Gastrocnemius medialis (tissue), 4 donors: ENCODE measurements at regions not wholly inside any gene's neighbourhood (a gene's known extent, or its start where the extent isn't known, plus 50 kb on each side); places are given as distances from the start of the nearest gene placed in this dataset.
A peak's percentile ranks its signal among the peaks of the same experiment; 100 is the strongest.

Source experiments
- ATAC-seq, 2 donors: fragments of 150-250 bp; one replicate each; pipeline ENCODE4 v1.9.1; 2016
- DNase-seq, 2 donors: peaks; one replicate each; pipeline ENCODE4 v3.0.0-alpha.2; 2019
- H3K27ac ChIP-seq, 4 donors: fragments of 200-600 bp; sonication (generic); 1 replicate in 1 of 4; 2 replicates in 3 of 4; pipeline ENCODE4 v1.5.1; 2016 to 2018; ENCODE audit warnings: mild to moderate bottlenecking in 2 of 4, moderate library complexity in 1 of 4
- H3K27me3 ChIP-seq, 3 donors: fragments of 200-600 bp; sonication (generic) in 2 of 3; 1 replicate in 1 of 3; 2 replicates in 2 of 3; pipeline versions ENCODE4 v1.5.1 to v1.6.0; 2016 to 2019; ENCODE audit warnings: mild to moderate bottlenecking in 1 of 3, moderate library complexity in 1 of 3
- H3K36me3 ChIP-seq, 2 donors: fragments of 200-600 bp; sonication (generic) in 1 of 2; one replicate each; pipeline ENCODE4 v1.5.1; 2017 to 2018
- H3K4me1 ChIP-seq, 2 donors: fragments of 200-600 bp; sonication (generic) in 1 of 2; one replicate each; pipeline ENCODE4 v1.5.1; 2016 to 2017; ENCODE audit warnings: mild to moderate bottlenecking in 2 of 2
- H3K4me3 ChIP-seq, 4 donors: fragments of 200-600 bp; sonication (generic) in 3 of 4; 1 replicate in 1 of 4; 2 replicates in 3 of 4; pipeline ENCODE4 v1.5.1; 2016 to 2019; ENCODE audit warnings: mild to moderate bottlenecking in 2 of 4
- H3K9me3 ChIP-seq, 3 donors: fragments of 200-600 bp; sonication (generic) in 2 of 3; 1 replicate in 1 of 3; 2 replicates in 2 of 3; pipeline ENCODE4 v1.5.1; 2016 to 2019
- POLR2A ChIP-seq, 2 donors: fragments of 450-650 bp; IDR thresholded peaks; one replicate each; pipeline ENCODE4 v1.6.1; 2017; ENCODE audit warnings: antibody characterized with exemption in 2 of 2, mild to moderate bottlenecking in 2 of 2, moderate library complexity in 2 of 2
- in situ Hi-C, 4 donors: fragments of 200-750 bp; cut with MboI; loops; one replicate each; pipeline versions ENCODE4 v1.15.0 to v1.8.0; 2017; ENCODE audit warnings: low sequenced_read_pairs in 4 of 4
- intact Hi-C: fragments of 100-400 bp; cut with DNase I; formaldehyde crosslinking; loops from one replicate; pipeline ENCODE4 v1.15.1; 2023; ENCODE audit warnings: low total_unique reads
- TF ChIP-seq, protein P1 (sequence below), 5 experiments: fragments of 450-650 bp in 3 of 5; fragments of 200-600 bp in 2 of 5; sonication (generic) in 2 of 5; IDR thresholded peaks in 4 of 5; conservative IDR thresholded peaks in 1 of 5; 1 replicate in 4 of 5; 2 replicates in 1 of 5; pipeline ENCODE4 v1.5.1; 2016 to 2019; ENCODE audit warnings: antibody characterized with exemption in 5 of 5, mild to moderate bottlenecking in 3 of 5, moderate library complexity in 3 of 5

- Histone ChIP-seq H3K4me3 (peak overlapping the region; percentile 31 to 43 (median 38)), H3K27ac (no peak overlapping the region), H3K36me3 (no peaks in the 10 kb centered on the region), H3K27me3 (peaks cover 3 to 17% (median 4%) of the 10 kb centered on the region in 3 donors), H3K9me3 (no peaks in the 10 kb centered on the region), H3K4me1 (no peaks in the 10 kb centered on the region)
- no peak for ATAC-seq
- in situ Hi-C loops (no loop called here), intact Hi-C loops (no loop called here)
- TF ChIP-seq, protein P1, sequence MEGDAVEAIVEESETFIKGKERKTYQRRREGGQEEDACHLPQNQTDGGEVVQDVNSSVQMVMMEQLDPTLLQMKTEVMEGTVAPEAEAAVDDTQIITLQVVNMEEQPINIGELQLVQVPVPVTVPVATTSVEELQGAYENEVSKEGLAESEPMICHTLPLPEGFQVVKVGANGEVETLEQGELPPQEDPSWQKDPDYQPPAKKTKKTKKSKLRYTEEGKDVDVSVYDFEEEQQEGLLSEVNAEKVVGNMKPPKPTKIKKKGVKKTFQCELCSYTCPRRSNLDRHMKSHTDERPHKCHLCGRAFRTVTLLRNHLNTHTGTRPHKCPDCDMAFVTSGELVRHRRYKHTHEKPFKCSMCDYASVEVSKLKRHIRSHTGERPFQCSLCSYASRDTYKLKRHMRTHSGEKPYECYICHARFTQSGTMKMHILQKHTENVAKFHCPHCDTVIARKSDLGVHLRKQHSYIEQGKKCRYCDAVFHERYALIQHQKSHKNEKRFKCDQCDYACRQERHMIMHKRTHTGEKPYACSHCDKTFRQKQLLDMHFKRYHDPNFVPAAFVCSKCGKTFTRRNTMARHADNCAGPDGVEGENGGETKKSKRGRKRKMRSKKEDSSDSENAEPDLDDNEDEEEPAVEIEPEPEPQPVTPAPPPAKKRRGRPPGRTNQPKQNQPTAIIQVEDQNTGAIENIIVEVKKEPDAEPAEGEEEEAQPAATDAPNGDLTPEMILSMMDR (IDR thresholded peaks at IDR 0.05 in 4 of 5, conservative IDR thresholded peaks at IDR 0.05 in 1 of 5) = no peak
- no peak for TF ChIP-seq POLR2A (IDR thresholded peaks at IDR 0.05)
- DNase-seq = no peak
Observed at GRCh38 chr7:115477193-115477651, 553.3 kb downstream of the TFEC start.

DNA sequence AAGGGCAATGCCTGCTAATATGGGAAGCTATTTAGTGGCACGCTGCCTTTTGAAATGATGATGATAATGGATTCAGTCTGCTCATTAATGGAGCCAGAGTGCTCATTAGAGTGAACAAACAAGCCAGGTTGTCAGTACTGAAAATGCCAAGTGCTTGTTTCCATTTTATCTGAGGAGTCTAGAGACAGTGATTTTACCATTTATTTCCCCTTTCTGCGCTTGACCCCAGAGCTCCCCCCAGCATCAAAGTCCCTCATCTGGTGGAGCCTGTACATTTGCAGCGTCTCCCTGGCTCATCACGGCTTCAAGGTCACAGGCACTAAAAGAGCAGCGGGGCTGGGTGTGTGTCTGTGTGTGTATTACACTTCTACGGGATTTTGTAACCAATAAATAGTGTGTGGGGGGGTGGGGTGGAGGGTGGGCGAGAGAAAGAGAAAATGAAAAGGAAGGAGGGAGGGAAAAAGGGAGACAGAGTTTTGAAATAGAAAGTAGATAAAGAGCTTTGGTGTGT is 553.8 kb downstream of the TFEC start:
- in situ Hi-C loops = no loop called here
- intact Hi-C loops = no loop called here
- no peak for DNase-seq
- no peaks in the 10 kb centered on the region for H3K9me3 ChIP-seq
- no peak for TF ChIP-seq POLR2A (IDR thresholded peaks at IDR 0.05)
- TF ChIP-seq, protein P1 (IDR thresholded peaks at IDR 0.05 in 4 of 5, conservative IDR thresholded peaks at IDR 0.05 in 1 of 5) = no peak
- H3K36me3 ChIP-seq = no peaks in the 10 kb centered on the region
- H3K4me1 ChIP-seq = no peaks in the 10 kb centered on the region
- ATAC-seq = no peak
- H3K27ac ChIP-seq = no peak overlapping the region
- peak overlapping the region in 3 of 4 donors; percentile 38 to 43 (median 39) for H3K4me3 ChIP-seq
- peaks cover 3 to 17% (median 4%) of the 10 kb centered on the region in 3 donors for H3K27me3 ChIP-seq

DNA sequence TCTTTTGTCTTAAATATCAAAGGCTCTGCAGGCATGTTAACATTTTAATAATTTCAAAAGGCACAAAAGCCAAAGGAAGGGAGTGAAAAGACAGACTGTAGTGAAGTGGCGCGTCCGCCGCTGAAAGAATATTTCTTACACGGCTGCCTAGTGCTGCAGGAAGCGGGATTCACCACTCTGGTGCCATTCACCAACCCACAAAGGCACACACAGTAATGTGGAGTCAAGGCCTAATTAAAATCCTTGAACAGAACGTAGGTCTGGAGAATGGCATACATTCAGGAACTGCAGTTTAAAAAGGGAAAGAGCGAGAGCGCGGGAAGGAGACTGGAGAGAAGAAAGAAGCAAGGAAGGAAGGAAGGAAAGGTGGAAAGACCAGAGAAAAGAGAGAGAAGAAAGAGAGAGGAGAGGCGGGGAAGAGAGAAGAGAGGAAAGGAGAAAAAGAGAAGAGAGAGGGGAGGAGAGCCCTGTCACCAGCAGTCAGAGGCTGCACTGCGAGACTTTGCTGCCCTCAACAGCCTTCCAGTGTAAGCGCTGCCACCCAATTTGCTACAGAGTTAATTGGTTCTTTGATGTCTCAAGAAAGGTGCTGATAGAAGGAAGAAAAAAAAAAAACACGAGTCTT is 554.0 kb downstream of the MDFIC start:
- in situ Hi-C loops (no loop called here), intact Hi-C loops (no loop called here)
- H3K4me3 ChIP-seq = no peak overlapping the region
- H3K27me3 ChIP-seq = peaks cover 3 to 17% (median 4%) of the 10 kb centered on the region in 3 donors
- H3K4me1 ChIP-seq = no peaks in the 10 kb centered on the region
- no peaks in the 10 kb centered on the region for H3K36me3 ChIP-seq
- H3K9me3 ChIP-seq = no peaks in the 10 kb centered on the region
- H3K27ac ChIP-seq = no peak overlapping the region
- no peak for ATAC-seq
- DNase-seq = no peak
- TF ChIP-seq POLR2A (IDR thresholded peaks at IDR 0.05) = no peak
- TF ChIP-seq, protein P1 (IDR thresholded peaks at IDR 0.05 in 4 of 5, conservative IDR thresholded peaks at IDR 0.05 in 1 of 5) = no peak

DNA sequence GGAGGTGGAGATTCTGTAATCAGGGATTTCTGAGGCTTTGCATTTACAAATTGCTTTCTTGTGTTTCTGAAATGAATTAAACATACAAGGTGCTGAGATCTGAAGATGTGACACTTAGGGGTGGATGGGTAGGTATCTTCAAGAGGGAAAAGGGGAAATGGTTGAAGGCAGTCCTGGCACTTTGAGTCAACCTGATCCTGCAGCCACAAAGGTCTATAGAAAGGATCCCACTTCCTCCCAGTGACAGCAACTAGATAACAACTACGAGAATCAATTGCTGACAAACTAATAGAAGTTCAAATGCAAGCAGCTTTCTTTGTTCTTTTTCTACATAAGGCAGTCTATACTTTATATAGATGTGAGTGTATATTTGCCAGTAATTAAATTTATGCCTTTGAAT is 553.3 kb downstream of the MDFIC start:
- H3K27ac ChIP-seq = no peak overlapping the region
- H3K27me3 ChIP-seq = peaks cover 3 to 17% (median 4%) of the 10 kb centered on the region in 3 donors
- no peaks in the 10 kb centered on the region for H3K36me3 ChIP-seq
- DNase-seq (no peak), ATAC-seq (no peak)
- H3K9me3 ChIP-seq = no peaks in the 10 kb centered on the region
- H3K4me3 ChIP-seq = no peak overlapping the region
- no peaks in the 10 kb centered on the region for H3K4me1 ChIP-seq
- intact Hi-C loops (no loop called here), in situ Hi-C loops (no loop called here)
- TF ChIP-seq, protein P1 (IDR thresholded peaks at IDR 0.05 in 4 of 5, conservative IDR thresholded peaks at IDR 0.05 in 1 of 5) = no peak
- TF ChIP-seq POLR2A (IDR thresholded peaks at IDR 0.05) = no peak
